ENCODE measurements at regions not wholly inside any gene's neighbourhood (a gene's known extent, or its start where the extent isn't known, plus 50 kb on each side); places are given as distances from the start of the nearest gene placed in this dataset.

DNA sequence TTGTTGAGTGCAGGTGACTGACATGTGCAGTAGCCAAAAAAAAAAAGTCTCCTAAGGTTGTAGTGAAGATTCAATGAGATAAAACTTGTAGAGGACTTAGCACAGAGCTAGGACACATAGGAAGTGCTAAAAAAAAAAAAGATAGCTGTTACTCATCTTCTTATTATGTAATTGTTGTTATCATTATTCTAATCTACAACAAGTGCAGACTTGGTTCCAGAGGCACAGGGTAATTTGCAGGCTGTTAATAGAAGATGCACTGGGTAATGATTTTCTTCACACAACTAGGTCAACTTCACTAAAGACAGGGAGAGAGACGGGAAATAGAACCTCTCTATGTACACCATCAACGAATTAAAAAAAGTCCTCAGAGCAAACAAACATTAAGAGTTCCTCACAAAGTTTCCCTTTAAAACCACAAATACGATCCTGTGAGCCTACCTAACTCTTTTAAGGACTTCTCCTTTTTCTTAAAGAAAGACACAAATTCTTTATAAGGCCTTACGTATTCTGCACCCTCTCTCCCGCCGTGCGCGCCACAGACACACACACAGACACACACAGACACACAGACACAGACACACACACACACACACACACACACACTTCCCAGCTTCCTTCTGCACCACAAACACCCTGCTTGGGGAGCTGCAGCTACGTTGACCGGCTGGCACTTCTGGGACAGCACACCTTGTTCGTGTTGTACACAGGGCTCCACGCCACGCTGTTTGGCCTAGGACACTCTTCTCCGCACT lies 49.8 kb upstream of the GADD45A start:
- TF ChIP-seq POLR2A (IDR thresholded peaks at IDR 0.05) (no peak), POLR2AphosphoS5 (IDR thresholded peaks at IDR 0.05) (no peak)
- TF ChIP-seq, protein P1, sequence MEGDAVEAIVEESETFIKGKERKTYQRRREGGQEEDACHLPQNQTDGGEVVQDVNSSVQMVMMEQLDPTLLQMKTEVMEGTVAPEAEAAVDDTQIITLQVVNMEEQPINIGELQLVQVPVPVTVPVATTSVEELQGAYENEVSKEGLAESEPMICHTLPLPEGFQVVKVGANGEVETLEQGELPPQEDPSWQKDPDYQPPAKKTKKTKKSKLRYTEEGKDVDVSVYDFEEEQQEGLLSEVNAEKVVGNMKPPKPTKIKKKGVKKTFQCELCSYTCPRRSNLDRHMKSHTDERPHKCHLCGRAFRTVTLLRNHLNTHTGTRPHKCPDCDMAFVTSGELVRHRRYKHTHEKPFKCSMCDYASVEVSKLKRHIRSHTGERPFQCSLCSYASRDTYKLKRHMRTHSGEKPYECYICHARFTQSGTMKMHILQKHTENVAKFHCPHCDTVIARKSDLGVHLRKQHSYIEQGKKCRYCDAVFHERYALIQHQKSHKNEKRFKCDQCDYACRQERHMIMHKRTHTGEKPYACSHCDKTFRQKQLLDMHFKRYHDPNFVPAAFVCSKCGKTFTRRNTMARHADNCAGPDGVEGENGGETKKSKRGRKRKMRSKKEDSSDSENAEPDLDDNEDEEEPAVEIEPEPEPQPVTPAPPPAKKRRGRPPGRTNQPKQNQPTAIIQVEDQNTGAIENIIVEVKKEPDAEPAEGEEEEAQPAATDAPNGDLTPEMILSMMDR (IDR thresholded peaks at IDR 0.05) = no peak

All from sigmoid colon (tissue), 4 donors.